Thyroid gland (tissue), 4 donors: ENCODE measurements at regions not wholly inside any gene's neighbourhood (a gene's known extent, or its start where the extent isn't known, plus 50 kb on each side); places are given as distances from the start of the nearest gene placed in this dataset.

Experiments
- POLR2A ChIP-seq, 2 donors: fragments of 450-650 bp; IDR thresholded peaks; one replicate each; pipeline ENCODE4 v1.6.1; 2017; ENCODE audit warnings: antibody characterized with exemption in 2 of 2, mild to moderate bottlenecking in 2 of 2, moderate library complexity in 1 of 2
- TF ChIP-seq, protein P1 (sequence below), 6 experiments: fragments of 200-600 bp in 3 of 6; fragments of 450-650 bp in 3 of 6; sonication (generic) in 3 of 6; IDR thresholded peaks; one replicate each; pipeline ENCODE4 v1.5.1; 2016 to 2019; ENCODE audit warnings: antibody characterized with exemption in 6 of 6, mild to moderate bottlenecking in 2 of 6, inconsistent platforms in 1 of 6, moderate library complexity in 1 of 6

DNA sequence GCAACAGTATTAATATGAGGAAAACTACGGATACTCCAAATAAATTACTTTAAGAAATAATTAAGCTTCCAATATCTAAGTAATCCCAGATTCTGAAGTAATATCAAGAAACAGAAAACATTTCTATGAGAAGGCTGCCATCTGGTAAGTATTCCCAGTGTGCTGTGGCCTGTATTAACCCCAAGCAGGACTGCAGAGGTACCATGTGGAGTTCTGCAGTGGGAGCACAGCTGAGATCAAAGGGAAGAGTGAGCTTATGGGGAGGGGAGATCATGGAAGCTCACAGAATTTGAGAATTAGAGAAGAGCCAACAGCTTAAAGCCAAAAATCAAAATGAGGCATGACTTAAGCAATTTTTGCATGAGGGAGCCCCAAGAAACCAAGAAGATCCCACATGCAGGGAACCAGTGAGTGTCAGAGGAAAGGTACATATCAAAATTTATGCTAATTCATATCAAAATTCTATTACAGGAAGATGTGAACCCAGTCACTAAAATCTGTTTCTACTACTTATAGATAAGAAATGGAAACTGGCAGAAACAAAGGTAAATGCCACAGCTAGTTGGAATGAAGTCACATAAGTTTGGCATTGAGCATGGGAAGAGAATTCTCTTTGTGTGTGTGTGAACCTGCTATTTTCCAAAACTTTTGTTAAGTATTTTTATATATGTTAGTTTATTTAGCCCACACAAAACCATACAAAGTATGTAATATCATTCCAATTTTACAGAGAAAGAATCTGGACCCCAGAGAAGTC lies 62.6 kb upstream of the KITLG start:
- TF ChIP-seq, protein P1, sequence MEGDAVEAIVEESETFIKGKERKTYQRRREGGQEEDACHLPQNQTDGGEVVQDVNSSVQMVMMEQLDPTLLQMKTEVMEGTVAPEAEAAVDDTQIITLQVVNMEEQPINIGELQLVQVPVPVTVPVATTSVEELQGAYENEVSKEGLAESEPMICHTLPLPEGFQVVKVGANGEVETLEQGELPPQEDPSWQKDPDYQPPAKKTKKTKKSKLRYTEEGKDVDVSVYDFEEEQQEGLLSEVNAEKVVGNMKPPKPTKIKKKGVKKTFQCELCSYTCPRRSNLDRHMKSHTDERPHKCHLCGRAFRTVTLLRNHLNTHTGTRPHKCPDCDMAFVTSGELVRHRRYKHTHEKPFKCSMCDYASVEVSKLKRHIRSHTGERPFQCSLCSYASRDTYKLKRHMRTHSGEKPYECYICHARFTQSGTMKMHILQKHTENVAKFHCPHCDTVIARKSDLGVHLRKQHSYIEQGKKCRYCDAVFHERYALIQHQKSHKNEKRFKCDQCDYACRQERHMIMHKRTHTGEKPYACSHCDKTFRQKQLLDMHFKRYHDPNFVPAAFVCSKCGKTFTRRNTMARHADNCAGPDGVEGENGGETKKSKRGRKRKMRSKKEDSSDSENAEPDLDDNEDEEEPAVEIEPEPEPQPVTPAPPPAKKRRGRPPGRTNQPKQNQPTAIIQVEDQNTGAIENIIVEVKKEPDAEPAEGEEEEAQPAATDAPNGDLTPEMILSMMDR (IDR thresholded peaks at IDR 0.05), result no peak
- no peak for TF ChIP-seq POLR2A (IDR thresholded peaks at IDR 0.05)
